ENCODE measurements at regions not wholly inside any gene's neighbourhood (a gene's known extent, or its start where the extent isn't known, plus 50 kb on each side); places are given as distances from the start of the nearest gene placed in this dataset.

- H3K23ac ChIP-seq (ENCODE audit: insufficient read length, low read depth, low read length): no peak overlapping the region
- no peaks in the 10 kb centered on the region for H3K27me3 Mint-ChIP-seq (ENCODE audit: low read depth)
- H4K8ac ChIP-seq (replicated peaks; ENCODE audit: insufficient read length, low read depth, low read length): no peak overlapping the region
- H3K27ac Mint-ChIP-seq: no peak overlapping the region
- H3K9me3 ChIP-seq (ENCODE audit: control insufficient read depth, low read depth, low read length): no peaks in the 10 kb centered on the region
- H2BK12ac ChIP-seq (ENCODE audit: insufficient read length, low read depth, low read length): no peak overlapping the region
- no peaks in the 10 kb centered on the region for H4K20me1 ChIP-seq (ENCODE audit: control insufficient read depth, insufficient read depth, insufficient read length)
- H3T11ph ChIP-seq (ENCODE audit: low read length): no peak overlapping the region
- H3K27ac ChIP-seq (ENCODE audit: insufficient read length, low read depth, low read length): no peak overlapping the region
- no peaks in the 10 kb centered on the region for H3K79me1 ChIP-seq (ENCODE audit: insufficient read depth, low read depth, low read length, poor library complexity, severe bottlenecking)
- no peak overlapping the region for H2BK5ac ChIP-seq (ENCODE audit: insufficient read length, low read length)
- H3K18ac ChIP-seq (ENCODE audit: insufficient read length, low read depth, low read length): no peak overlapping the region
- H3K4me2 ChIP-seq (ENCODE audit: insufficient read depth, insufficient read length, low read length): no peak overlapping the region
- H3K14ac ChIP-seq (ENCODE audit: insufficient read depth, low read length): no peak overlapping the region
- H3K36me3 Mint-ChIP-seq (ENCODE audit: insufficient read depth in 1 of 3, low read depth in 3 of 3): no peaks in the 10 kb centered on the region
- no peak overlapping the region for H2AK5ac ChIP-seq (ENCODE audit: insufficient read length, low read length)
- no peak overlapping the region for H4K5ac ChIP-seq (ENCODE audit: insufficient read length, low read depth, low read length)
- H2BK20ac ChIP-seq (ENCODE audit: low read depth, low read length, poor library complexity, severe bottlenecking): no peak overlapping the region
- H4K91ac ChIP-seq (ENCODE audit: insufficient read length, low read depth, low read length): no peak overlapping the region
- H3K9ac ChIP-seq (ENCODE audit: extremely low read depth, insufficient read length, low read length): no peak overlapping the region
- no peak overlapping the region for H2AFZ ChIP-seq (ENCODE audit: low read length)
- DNase-seq: no peak
- no CpG with 5 or more reads among the region's 3 CpGs for WGBS (ENCODE audit: extremely low coverage, insufficient read length, low lambda C conversion rate)
- no peaks in the 10 kb centered on the region for H3K79me2 ChIP-seq (ENCODE audit: insufficient read depth, low read length)
- no peak overlapping the region for H3K4ac ChIP-seq (ENCODE audit: low read depth, low read length)
- H2BK15ac ChIP-seq (ENCODE audit: low read depth, low read length): no peak overlapping the region
- no peaks in the 10 kb centered on the region for H3K23me2 ChIP-seq (ENCODE audit: insufficient read length, low read depth, low read length, poor library complexity, severe bottlenecking)
- no peak overlapping the region for H3K4me3 Mint-ChIP-seq
- H2BK120ac ChIP-seq (ENCODE audit: low read depth, low read length, poor library complexity, severe bottlenecking): no peak overlapping the region
- H3K56ac ChIP-seq (ENCODE audit: insufficient read length, low read depth, low read length): no peak overlapping the region
- peaks cover 5 to 6% of the 10 kb centered on the region in 2 experiments for H3K4me1 Mint-ChIP-seq
- H3K9me3 Mint-ChIP-seq: no peaks in the 10 kb centered on the region
- no peaks in the 10 kb centered on the region for H3K27me3 ChIP-seq (ENCODE audit: insufficient read depth, low read length)
- no peaks in the 10 kb centered on the region for H3K4me1 ChIP-seq (ENCODE audit: insufficient read depth, low read length)
- no peak for TF ChIP-seq CTCF (conservative IDR thresholded peaks at IDR 0.05)
Measured at GRCh38 chr10:111429288-111430028, 352.6 kb downstream of the ADRA2A start.
